ENCODE measurements at regions not wholly inside any gene's neighbourhood (a gene's known extent, or its start where the extent isn't known, plus 50 kb on each side); places are given as distances from the start of the nearest gene placed in this dataset.

DNA sequence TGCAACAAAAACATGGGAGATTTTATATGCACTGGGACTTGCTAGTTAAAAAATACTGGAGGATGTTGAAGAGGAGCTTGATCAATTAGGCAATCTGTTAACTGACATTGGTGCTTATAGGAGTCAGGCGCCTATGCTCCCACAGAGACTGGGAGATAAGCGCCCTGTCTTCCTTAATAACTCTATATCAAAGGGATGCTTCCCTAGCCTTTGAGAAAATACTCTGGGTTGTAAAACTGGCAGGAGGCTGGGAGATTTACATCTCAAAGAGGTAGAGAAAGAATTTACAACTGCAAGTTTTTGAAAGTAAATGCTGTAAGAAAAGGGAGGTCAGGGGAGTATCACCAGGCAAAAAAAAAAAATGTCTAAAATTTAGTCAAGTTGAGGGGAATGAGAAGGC, 325.4 kb downstream of the PCDH10 start:
- TF ChIP-seq, protein P1, sequence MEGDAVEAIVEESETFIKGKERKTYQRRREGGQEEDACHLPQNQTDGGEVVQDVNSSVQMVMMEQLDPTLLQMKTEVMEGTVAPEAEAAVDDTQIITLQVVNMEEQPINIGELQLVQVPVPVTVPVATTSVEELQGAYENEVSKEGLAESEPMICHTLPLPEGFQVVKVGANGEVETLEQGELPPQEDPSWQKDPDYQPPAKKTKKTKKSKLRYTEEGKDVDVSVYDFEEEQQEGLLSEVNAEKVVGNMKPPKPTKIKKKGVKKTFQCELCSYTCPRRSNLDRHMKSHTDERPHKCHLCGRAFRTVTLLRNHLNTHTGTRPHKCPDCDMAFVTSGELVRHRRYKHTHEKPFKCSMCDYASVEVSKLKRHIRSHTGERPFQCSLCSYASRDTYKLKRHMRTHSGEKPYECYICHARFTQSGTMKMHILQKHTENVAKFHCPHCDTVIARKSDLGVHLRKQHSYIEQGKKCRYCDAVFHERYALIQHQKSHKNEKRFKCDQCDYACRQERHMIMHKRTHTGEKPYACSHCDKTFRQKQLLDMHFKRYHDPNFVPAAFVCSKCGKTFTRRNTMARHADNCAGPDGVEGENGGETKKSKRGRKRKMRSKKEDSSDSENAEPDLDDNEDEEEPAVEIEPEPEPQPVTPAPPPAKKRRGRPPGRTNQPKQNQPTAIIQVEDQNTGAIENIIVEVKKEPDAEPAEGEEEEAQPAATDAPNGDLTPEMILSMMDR (IDR thresholded peaks at IDR 0.05) = no peak
- TF ChIP-seq POLR2A (IDR thresholded peaks at IDR 0.05) = no peak

Data from uterus (tissue), 2 donors.